ENCODE measurements at regions not wholly inside any gene's neighbourhood (a gene's known extent, or its start where the extent isn't known, plus 50 kb on each side); places are given as distances from the start of the nearest gene placed in this dataset.
A peak's percentile ranks its signal among the peaks of the same experiment; 100 is the strongest.
"Not testable (repeated sequence)": the region's sequence is repeated elsewhere in the genome, so short reads cannot be mapped to it uniquely, and the experiment has no call there.

DNA sequence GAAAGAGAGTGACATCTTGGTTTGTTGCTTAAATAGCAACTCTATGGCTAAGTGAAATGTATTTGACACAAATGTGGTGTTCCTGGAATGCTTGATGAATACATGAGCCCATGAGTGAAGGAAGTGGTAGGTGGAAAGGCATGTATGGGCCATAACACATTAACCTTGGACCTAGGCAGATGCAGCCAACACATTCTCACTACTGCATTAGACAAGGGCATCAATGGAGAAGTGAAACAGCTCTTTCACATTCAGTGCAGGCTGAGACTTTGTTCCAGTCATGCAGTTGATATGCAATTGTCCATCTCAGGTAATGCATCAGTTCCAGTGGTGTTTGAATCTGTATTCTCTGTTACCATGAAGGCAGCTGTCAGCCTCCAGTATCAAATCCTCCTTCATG, 133.6 kb downstream of the HS3ST3B1 start:
- no peak for DNase-seq (ENCODE audit: low read depth in 2 of 2)

- no peak for DNase-seq (ENCODE audit: low read depth in 2 of 2)
These were observed 131.2 kb downstream of the HS3ST3B1 start for GRCh38 chr17:14432079-14432478.

DNA sequence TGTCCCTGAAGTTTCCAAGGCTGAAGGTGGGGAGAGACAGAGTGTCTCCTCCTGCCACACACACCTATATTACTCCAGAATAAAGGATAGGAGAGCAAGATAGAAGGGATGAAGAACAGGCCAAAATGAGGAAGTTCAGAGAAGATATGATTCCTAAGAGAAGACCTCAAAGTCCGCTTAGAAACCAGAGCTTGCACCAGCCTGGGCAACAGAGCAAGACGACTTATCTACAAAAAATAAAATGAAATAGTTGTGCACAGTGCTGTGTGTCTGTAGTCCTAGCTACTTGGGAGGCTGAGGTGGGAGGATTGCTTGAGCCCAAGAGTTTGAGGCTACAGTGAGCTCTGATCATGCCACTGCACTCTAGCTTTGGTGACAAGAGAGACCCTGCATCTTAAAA, 128.2 kb downstream of the HS3ST3B1 start:
- DNase-seq (ENCODE audit: low read depth in 2 of 2): no peak

DNA sequence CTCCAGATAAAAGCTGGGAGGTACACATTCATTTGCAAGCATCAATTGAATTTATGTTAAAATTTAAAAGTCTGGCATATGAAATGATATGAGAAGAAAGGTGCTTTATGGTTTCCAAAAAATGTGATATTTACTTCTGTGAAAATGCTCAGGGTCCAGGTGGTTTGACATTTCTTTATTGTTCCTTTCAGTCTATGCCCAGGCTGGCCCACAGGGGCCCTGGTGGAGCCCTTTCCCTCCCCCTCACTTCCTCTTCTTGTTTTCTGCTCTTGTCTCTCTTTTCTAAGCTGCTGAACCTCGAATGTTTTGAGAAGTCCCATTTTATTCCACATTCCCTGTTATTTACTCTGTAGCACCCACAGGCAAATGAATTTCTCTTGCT, 127.8 kb downstream of the HS3ST3B1 start:
- DNase-seq (ENCODE audit: low read depth in 2 of 2): no peak

GRCh38 chr17:14427900-14428647, 127.2 kb downstream of the HS3ST3B1 start:
- DNase-seq (ENCODE audit: low read depth in 2 of 2): peak; percentile 14 to 18

DNA sequence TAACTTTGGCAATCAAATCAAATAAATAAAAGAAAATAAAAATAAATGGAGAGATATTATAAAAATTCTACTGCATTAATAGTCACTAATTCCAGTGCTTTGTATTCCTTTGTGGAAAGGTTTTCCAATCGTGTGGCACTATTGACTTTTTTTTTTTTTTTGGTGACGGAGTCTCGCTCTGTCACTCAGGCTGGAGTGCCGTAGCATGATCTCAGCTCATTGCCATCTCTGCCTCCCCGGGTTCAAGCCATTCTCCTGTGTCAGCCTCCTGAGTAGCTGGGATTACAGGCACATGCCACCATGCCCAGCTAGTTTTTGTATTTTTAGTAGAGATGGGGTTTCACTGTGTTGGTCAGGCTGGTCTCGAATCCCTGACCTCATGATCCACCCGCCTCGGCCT, 122.3 kb downstream of the HS3ST3B1 start:
- not testable (repeated sequence) for DNase-seq (ENCODE audit: low read depth in 2 of 2)

GRCh38 chr17:14417336-14417735, 116.5 kb downstream of the HS3ST3B1 start:
- DNase-seq (ENCODE audit: low read depth in 2 of 2): no peak

DNA sequence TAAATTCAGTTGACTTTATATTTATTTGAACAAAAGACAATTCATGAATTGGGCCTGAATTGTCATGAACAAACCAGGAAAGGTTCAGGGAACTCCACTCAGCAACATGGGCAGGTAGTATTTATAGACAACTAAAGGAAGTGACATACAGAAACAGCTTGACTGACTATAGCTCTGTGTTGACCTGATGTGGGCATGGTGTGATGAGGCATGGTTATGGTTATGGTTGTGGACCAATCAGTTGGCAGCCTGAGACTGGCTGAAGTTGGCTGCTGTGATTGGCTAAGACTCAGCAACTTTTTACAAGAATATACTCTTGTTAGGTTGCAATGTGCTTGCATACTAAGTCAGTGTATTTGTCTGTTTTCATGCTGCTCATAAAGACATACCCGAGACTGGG, 108.4 kb downstream of the HS3ST3B1 start:
- no peak for DNase-seq (ENCODE audit: low read depth in 2 of 2)

GRCh38 chr17:14407541-14407940, 106.7 kb downstream of the HS3ST3B1 start:
- DNase-seq (ENCODE audit: low read depth in 2 of 2): no peak

GRCh38 chr17:14405189-14405588, 104.3 kb downstream of the HS3ST3B1 start:
- no peak for DNase-seq (ENCODE audit: low read depth in 2 of 2)

Data from stimulated activated CD4-positive, alpha-beta T cell treated with anti-CD3 and anti-CD28 coated beads, Interleukin-15, amount 100 ng/mL, for 48 hours (primary cell).